ENCODE measurements at regions not wholly inside any gene's neighbourhood (a gene's known extent, or its start where the extent isn't known, plus 50 kb on each side); places are given as distances from the start of the nearest gene placed in this dataset.

- TF ChIP-seq CTCF (conservative IDR thresholded peaks at IDR 0.05; ENCODE audit: low read length) = no peak
- TF ChIP-seq EZH2phosphoT487 (IDR thresholded peaks at IDR 0.05; ENCODE audit: borderline replicate concordance) = no peak
- Histone ChIP-seq H3K9ac (ENCODE audit: low read depth, low read length, poor library complexity, severe bottlenecking) (no peak overlapping the region), H4K20me1 (ENCODE audit: insufficient read depth, low read length, poor library complexity, severe bottlenecking) (no peaks in the 10 kb centered on the region), H3K4me1 (ENCODE audit: insufficient read depth, low read length, poor library complexity, severe bottlenecking) (no peaks in the 10 kb centered on the region), H3K9me2 (replicated peaks; ENCODE audit: low read depth, low read length) (no peaks in the 10 kb centered on the region), H3K79me2 (ENCODE audit: insufficient read depth, low read length) (no peaks in the 10 kb centered on the region), H3K4me3 (ENCODE audit: low read length, poor library complexity, severe bottlenecking) (no peak overlapping the region), H3K27me3 (ENCODE audit: insufficient read depth, low read length, poor library complexity, severe bottlenecking) (no peaks in the 10 kb centered on the region), H3K9me3 (ENCODE audit: insufficient read depth, low read depth, low read length) (no peaks in the 10 kb centered on the region), H3K4me2 (ENCODE audit: low read depth, low read length, poor library complexity, severe bottlenecking) (no peak overlapping the region), H3K36me3 (ENCODE audit: insufficient read depth, low read length) (no peaks in the 10 kb centered on the region), H2AFZ (ENCODE audit: low read length) (no peak overlapping the region), H3F3A (ENCODE audit: low read depth) (no peaks in the 10 kb centered on the region)
Measured at GRCh38 chr7:34222316-34222715, 317.0 kb downstream of the BMPER start.

- H3K4me3 ChIP-seq (ENCODE audit: low read length, poor library complexity, severe bottlenecking) = no peak overlapping the region
- no peaks in the 10 kb centered on the region for H3K27me3 ChIP-seq (ENCODE audit: insufficient read depth, low read length, poor library complexity, severe bottlenecking)
- H3K79me2 ChIP-seq (ENCODE audit: insufficient read depth, low read length) = no peaks in the 10 kb centered on the region
- H3K36me3 ChIP-seq (ENCODE audit: insufficient read depth, low read length) = no peaks in the 10 kb centered on the region
- H3F3A ChIP-seq (ENCODE audit: low read depth) = no peaks in the 10 kb centered on the region
- TF ChIP-seq EZH2phosphoT487 (IDR thresholded peaks at IDR 0.05; ENCODE audit: borderline replicate concordance) (no peak), CTCF (conservative IDR thresholded peaks at IDR 0.05; ENCODE audit: low read length) (no peak)
- H3K9ac ChIP-seq (ENCODE audit: low read depth, low read length, poor library complexity, severe bottlenecking) = no peak overlapping the region
- no peak overlapping the region for H3K4me2 ChIP-seq (ENCODE audit: low read depth, low read length, poor library complexity, severe bottlenecking)
- H3K4me1 ChIP-seq (ENCODE audit: insufficient read depth, low read length, poor library complexity, severe bottlenecking) = no peaks in the 10 kb centered on the region
- no peaks in the 10 kb centered on the region for H4K20me1 ChIP-seq (ENCODE audit: insufficient read depth, low read length, poor library complexity, severe bottlenecking)
- H3K9me2 ChIP-seq (replicated peaks; ENCODE audit: low read depth, low read length) = no peaks in the 10 kb centered on the region
- no peak overlapping the region for H2AFZ ChIP-seq (ENCODE audit: low read length)
- no peaks in the 10 kb centered on the region for H3K9me3 ChIP-seq (ENCODE audit: insufficient read depth, low read depth, low read length)
Measured at GRCh38 chr7:34222722-34223121, 317.4 kb downstream of the BMPER start.

GRCh38 chr7:34224281-34224680 is 318.9 kb downstream of the BMPER start:
- TF ChIP-seq EZH2phosphoT487 (IDR thresholded peaks at IDR 0.05; ENCODE audit: borderline replicate concordance) (no peak), CTCF (conservative IDR thresholded peaks at IDR 0.05; ENCODE audit: low read length) (no peak)
- Histone ChIP-seq H3K36me3 (ENCODE audit: insufficient read depth, low read length) (no peaks in the 10 kb centered on the region), H3K9me3 (ENCODE audit: insufficient read depth, low read depth, low read length) (no peaks in the 10 kb centered on the region), H3K4me3 (ENCODE audit: low read length, poor library complexity, severe bottlenecking) (no peak overlapping the region), H3K79me2 (ENCODE audit: insufficient read depth, low read length) (no peaks in the 10 kb centered on the region), H3K4me2 (ENCODE audit: low read depth, low read length, poor library complexity, severe bottlenecking) (no peak overlapping the region), H3K9me2 (replicated peaks; ENCODE audit: low read depth, low read length) (no peaks in the 10 kb centered on the region), H3F3A (ENCODE audit: low read depth) (no peaks in the 10 kb centered on the region), H4K20me1 (ENCODE audit: insufficient read depth, low read length, poor library complexity, severe bottlenecking) (no peaks in the 10 kb centered on the region), H3K4me1 (ENCODE audit: insufficient read depth, low read length, poor library complexity, severe bottlenecking) (no peaks in the 10 kb centered on the region), H3K9ac (ENCODE audit: low read depth, low read length, poor library complexity, severe bottlenecking) (no peak overlapping the region), H3K27me3 (ENCODE audit: insufficient read depth, low read length, poor library complexity, severe bottlenecking) (no peaks in the 10 kb centered on the region), H2AFZ (ENCODE audit: low read length) (no peak overlapping the region)

All from Loucy (cell line).